Esophagus (tissue), 2 donors: ENCODE measurements at regions not wholly inside any gene's neighbourhood (a gene's known extent, or its start where the extent isn't known, plus 50 kb on each side); places are given as distances from the start of the nearest gene placed in this dataset.

ENCODE experiments used
- H3K27ac ChIP-seq, 2 donors: one replicate each; pipeline ENCODE4 v1.5.1; 2013; ENCODE audit warnings: low read depth in 2 of 2, mild to moderate bottlenecking in 2 of 2, inconsistent platforms in 1 of 2, low read length in 1 of 2, moderate library complexity in 1 of 2
- H3K27me3 ChIP-seq, 2 donors: one replicate each; pipeline ENCODE4 v1.6.1; 2013; ENCODE audit warnings: low read length in 2 of 2, control low read depth in 1 of 2, mild to moderate bottlenecking in 1 of 2; ENCODE audit not compliant: insufficient read depth in 2 of 2, control insufficient read depth in 1 of 2
- H3K36me3 ChIP-seq, 2 donors: one replicate each; pipeline ENCODE4 v1.6.1; 2013; ENCODE audit warnings: low read length in 1 of 2; ENCODE audit not compliant: control insufficient read depth in 2 of 2, insufficient read depth in 2 of 2
- H3K4me1 ChIP-seq, 2 donors: one replicate each; pipeline ENCODE4 v1.6.1; 2013; ENCODE audit warnings: low read length in 1 of 2; ENCODE audit not compliant: control insufficient read depth in 2 of 2, insufficient read depth in 2 of 2
- H3K4me3 ChIP-seq, 2 donors: one replicate each; pipeline ENCODE4 v1.5.1; 2013; ENCODE audit warnings: low read length in 2 of 2, mild to moderate bottlenecking in 2 of 2, low read depth in 1 of 2, moderate library complexity in 1 of 2
- H3K9me3 ChIP-seq, 2 donors: one replicate each; pipeline ENCODE4 v1.6.1; 2013; ENCODE audit warnings: mild to moderate bottlenecking in 2 of 2, low read depth in 1 of 2, low read length in 1 of 2, moderate library complexity in 1 of 2; ENCODE audit not compliant: control insufficient read depth in 2 of 2, insufficient read depth in 1 of 2
- WGBS, 2 donors: extraction: QIAGEN DNeasy Blood & Tissue Kit; methylation state at CpG; one replicate each; pipeline ENCODE4 v1.1.7; 2013; 5-methylcytosine and 5-hydroxymethylcytosine counted together
- donor health status: healthy with polysubstance abuse.
- donor health status: Bipolar disorder and iron deficiency.

- H3K27me3 ChIP-seq, result no peaks in the 10 kb centered on the region
- no peaks in the 10 kb centered on the region for H3K36me3 ChIP-seq
- H3K4me3 ChIP-seq, result no peak overlapping the region
- H3K9me3 ChIP-seq, result no peaks in the 10 kb centered on the region
- peak overlapping the region in 1 of 2 donors; percentile 1 for H3K27ac ChIP-seq
- H3K4me1 ChIP-seq, result no peaks in the 10 kb centered on the region
- 90 to 92% methylated on average over 3 of the region's 3 CpGs for WGBS, 2 donors
Observed at GRCh38 chr3:21839592-21839991, 88.6 kb upstream of the ZNF385D start.

DNA sequence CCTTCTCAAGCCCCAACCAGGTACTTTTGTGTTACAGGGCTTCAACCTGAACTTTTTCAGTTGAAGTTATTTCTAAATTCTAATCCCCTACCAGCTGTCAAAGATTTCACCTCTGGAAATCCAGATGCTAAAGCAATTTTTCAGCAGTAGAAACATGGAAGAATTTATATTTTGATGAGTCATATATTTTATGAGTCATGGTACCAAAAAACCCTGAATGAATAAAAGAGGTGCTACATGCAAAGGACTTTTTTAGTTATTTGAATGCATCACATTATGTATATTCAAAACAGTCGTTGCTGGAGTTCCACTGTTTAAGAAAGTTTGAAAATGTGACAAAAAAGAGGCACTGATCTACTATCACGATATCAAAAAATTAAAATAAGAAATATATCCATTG lies 96.0 kb upstream of the ZNF385D start:
- WGBS, 2 donors, result 69 to 74% methylated on average over 2 of the region's 2 CpGs
- Histone ChIP-seq H3K4me3 (no peak overlapping the region), H3K27ac (no peak overlapping the region), H3K9me3 (no peaks in the 10 kb centered on the region), H3K4me1 (no peaks in the 10 kb centered on the region), H3K36me3 (no peaks in the 10 kb centered on the region), H3K27me3 (no peaks in the 10 kb centered on the region)

- WGBS, 2 donors, result 65 to 68% methylated on average over 10 of the region's 10 CpGs
- no peaks in the 10 kb centered on the region for H3K9me3 ChIP-seq
- H3K27ac ChIP-seq, result no peak overlapping the region
- no peaks in the 10 kb centered on the region for H3K27me3 ChIP-seq
- H3K4me1 ChIP-seq, result no peaks in the 10 kb centered on the region
- no peak overlapping the region for H3K4me3 ChIP-seq
- H3K36me3 ChIP-seq, result no peaks in the 10 kb centered on the region
Observed at GRCh38 chr3:21859124-21860081, 108.4 kb upstream of the ZNF385D start.

- Histone ChIP-seq H3K4me1 (no peaks in the 10 kb centered on the region), H3K4me3 (no peak overlapping the region), H3K9me3 (no peaks in the 10 kb centered on the region), H3K36me3 (no peaks in the 10 kb centered on the region), H3K27ac (no peak overlapping the region), H3K27me3 (no peaks in the 10 kb centered on the region)
- WGBS, 2 donors, result 39 to 42% methylated on average over 1 of the region's 1 CpG
Observed at GRCh38 chr3:21860082-21860475, 109.1 kb upstream of the ZNF385D start.

DNA sequence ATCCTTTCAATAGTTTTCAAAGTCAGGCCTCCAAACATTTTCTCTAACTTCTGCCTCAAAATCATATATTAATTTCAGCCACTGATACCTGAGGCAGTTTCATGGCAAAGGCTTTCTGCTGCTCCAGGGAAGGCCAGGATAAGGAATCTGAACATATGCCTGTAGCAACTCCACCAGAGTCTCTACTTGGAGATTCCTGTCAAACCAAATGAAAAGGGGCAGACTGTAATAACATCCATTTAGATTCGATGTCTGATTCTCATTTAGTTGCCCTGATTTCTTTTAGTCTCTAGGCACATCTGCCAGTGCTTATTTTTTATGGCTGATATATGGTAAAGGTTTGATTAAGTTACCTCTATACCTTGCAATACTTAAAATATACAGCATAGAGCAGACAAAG lies 109.6 kb upstream of the ZNF385D start:
- Histone ChIP-seq H3K27ac (no peak overlapping the region), H3K27me3 (no peaks in the 10 kb centered on the region), H3K36me3 (no peaks in the 10 kb centered on the region), H3K9me3 (no peaks in the 10 kb centered on the region), H3K4me3 (no peak overlapping the region), H3K4me1 (no peaks in the 10 kb centered on the region)
- 73 to 81% methylated on average over 1 of the region's 1 CpG for WGBS, 2 donors

GRCh38 chr3:21876782-21877181 lies 125.8 kb upstream of the ZNF385D start:
- Histone ChIP-seq H3K27ac (no peak overlapping the region), H3K36me3 (no peaks in the 10 kb centered on the region), H3K9me3 (no peaks in the 10 kb centered on the region), H3K4me1 (no peaks in the 10 kb centered on the region), H3K4me3 (no peak overlapping the region), H3K27me3 (no peaks in the 10 kb centered on the region)
- 52 to 62% methylated on average over 2 of the region's 2 CpGs for WGBS, 2 donors

GRCh38 chr3:21877214-21877754 lies 126.3 kb upstream of the ZNF385D start:
- Histone ChIP-seq H3K27me3 (no peaks in the 10 kb centered on the region), H3K27ac (no peak overlapping the region), H3K36me3 (no peaks in the 10 kb centered on the region), H3K4me3 (no peak overlapping the region), H3K9me3 (no peaks in the 10 kb centered on the region), H3K4me1 (no peaks in the 10 kb centered on the region)
- 59 to 63% methylated on average over 6 of the region's 6 CpGs for WGBS, 2 donors

GRCh38 chr3:21879184-21879886 lies 128.3 kb upstream of the ZNF385D start:
- WGBS, 2 donors, result 64 to 65% methylated on average over 7 of the region's 7 CpGs
- H3K9me3 ChIP-seq, result no peaks in the 10 kb centered on the region
- no peaks in the 10 kb centered on the region for H3K36me3 ChIP-seq
- no peak overlapping the region for H3K4me3 ChIP-seq
- H3K27ac ChIP-seq, result no peak overlapping the region
- no peaks in the 10 kb centered on the region for H3K27me3 ChIP-seq
- H3K4me1 ChIP-seq, result no peaks in the 10 kb centered on the region

GRCh38 chr3:21888656-21889055 lies 137.6 kb upstream of the ZNF385D start:
- no peak overlapping the region for H3K27ac ChIP-seq
- no peaks in the 10 kb centered on the region for H3K27me3 ChIP-seq
- no peaks in the 10 kb centered on the region for H3K4me1 ChIP-seq
- 89 to 91% methylated on average over 2 of the region's 2 CpGs for WGBS, 2 donors
- no peaks in the 10 kb centered on the region for H3K36me3 ChIP-seq
- no peak overlapping the region for H3K4me3 ChIP-seq
- H3K9me3 ChIP-seq, result no peaks in the 10 kb centered on the region
